HG03378 (cell line): ENCODE measurements at regions not wholly inside any gene's neighbourhood (a gene's known extent, or its start where the extent isn't known, plus 50 kb on each side); places are given as distances from the start of the nearest gene placed in this dataset.

ENCODE experiments used
- ATAC-seq: cut with Tn5 transposase; IDR thresholded peaks from one replicate; pipeline ENCODE4 v1.9.1; 2021; ENCODE audit warnings: mild to moderate bottlenecking, moderate library complexity; ENCODE audit not compliant: unreplicated experiment

DNA sequence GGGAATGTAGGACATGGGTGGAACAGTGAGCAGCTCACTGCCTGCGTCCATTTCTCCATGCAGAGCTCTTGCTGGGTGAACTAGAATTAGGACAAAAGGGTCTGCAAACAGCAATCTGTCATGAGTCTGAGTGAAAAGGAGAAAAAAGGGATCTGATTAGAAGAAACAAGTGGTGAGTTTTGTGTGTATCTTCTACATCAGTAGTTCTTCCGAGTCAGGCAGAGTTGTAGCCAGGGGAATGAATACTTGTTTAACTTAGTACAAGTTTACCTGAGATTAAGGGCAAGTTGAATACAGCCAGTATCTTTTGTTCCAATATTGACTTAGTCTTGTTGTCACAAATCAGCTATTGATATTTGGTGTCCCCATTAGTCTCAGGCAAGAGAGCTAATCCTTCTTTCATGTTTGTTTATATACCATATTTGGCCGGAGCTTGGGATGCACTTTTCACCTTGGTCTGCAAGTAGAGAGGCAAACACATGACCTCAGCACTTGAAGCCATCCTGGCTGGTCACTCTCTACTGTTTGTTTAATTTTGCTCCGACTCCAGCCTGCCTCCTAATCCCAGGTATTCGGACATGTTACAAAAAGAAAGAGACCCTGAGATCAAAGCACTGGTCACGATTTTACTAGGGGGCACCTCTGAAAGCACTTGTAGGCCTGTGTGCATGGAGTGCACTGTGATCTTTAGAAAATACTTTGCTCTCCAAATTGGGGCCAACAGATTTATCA, 211.0 kb upstream of the NT5C1B start:
- ATAC-seq, result no peak

DNA sequence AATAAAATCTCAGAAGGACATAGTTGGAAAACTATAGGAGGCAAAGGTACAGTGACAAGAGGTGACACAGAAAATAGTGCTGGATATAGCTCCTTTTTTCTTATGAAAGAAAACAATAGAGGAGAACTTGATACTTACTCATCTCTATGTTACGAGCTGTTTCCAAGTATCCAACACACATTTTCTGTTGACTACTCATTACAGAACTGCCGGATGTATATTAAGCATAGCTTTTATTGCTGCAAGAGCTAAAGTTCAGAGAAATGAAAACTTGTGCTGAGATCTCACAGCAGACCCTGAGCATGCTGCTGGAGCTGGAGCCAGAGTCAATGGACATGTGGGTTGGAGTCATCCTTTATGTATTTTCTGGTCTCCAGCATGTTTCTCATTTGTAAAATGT, 210.0 kb upstream of the NT5C1B start:
- no peak for ATAC-seq

DNA sequence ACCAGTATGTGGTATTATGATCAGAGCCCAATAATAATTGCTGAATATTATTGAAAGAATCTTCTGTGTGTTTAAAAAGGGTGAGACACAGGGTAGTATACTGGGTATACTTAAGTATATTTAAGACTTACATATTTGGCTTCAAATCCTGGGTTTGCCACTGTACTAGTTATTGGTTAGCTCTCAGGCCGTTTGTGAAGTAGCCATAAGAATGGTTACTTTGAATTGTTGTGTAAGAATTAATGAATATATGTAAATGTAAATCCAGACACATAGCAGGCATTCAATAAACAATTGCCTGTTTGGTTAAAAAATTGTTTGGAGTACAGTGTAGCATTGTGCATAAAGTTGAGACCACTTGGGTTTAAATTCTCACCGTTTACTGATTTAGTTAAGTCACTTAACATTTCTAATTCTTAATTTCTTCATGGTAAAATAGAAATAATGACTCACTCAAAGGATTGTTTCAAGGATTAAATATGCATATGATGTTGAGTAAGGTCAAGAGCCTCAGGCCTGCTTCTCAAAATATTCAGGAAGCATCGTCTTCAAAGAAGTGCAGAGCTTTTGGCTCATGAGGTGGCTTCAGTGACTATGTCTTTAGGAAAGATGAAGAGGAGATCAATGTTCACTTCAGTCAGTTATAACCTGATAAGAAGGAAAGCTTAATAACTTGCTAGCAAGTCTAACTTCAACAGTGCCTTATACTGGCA, 207.9 kb upstream of the NT5C1B start:
- no peak for ATAC-seq

DNA sequence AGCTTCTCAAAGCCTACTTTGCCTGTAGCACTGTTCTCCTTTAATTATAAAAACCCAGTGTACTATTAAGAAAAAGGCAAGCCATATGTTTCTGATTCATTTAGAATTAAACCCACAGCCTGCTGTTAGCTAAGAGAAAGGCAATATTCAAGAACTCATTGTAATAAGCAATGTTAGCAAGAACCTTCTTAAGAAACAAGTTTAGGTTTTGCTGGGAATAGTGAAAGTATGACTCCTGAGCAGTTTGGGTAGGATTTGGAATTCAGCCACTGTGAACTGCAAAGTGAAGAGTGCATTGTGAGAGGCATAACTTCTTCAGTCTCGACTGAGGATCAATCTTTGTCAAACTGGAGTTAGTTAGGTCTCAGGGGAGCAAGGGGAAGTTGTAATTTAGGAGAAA, 206.5 kb upstream of the NT5C1B start:
- ATAC-seq, result no peak

DNA sequence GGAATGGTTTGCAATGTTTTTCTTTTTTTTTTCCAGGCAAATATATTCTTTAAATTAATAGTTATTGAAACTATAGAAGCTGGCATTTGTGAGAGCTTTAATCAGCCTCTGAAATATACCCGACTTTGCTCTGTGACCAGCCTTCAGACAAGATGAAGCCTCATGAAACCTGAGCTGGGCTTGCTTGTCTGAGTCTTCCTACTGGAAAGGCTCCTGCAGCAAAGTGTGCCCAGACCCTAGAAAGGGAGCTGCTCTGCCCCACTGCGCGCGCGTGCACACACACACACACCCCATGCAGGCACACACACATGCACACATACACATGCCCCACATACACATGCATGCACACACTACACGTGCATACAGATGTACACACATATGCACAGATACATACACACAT, 203.3 kb upstream of the NT5C1B start:
- ATAC-seq, result no peak

DNA sequence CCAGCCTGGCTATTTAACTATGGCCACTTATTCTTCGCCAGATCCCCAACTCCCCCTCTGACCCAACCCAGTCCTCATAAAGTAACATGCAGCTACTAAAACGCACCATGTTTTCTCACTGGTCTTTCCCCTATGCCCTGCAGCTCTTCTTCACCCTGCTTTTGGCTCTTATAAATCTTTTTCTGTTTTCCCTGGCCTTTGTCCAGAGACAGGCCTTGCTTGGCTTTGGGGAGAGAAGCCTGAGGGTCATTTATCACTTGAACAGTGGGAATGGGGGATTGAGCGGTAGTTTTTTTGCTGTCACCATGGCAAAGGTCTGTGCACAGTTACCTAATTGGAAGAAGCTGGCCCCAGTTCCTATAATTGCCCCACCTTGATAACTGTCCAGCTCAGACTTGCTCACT, 202.9 kb upstream of the NT5C1B start:
- ATAC-seq, result no peak

DNA sequence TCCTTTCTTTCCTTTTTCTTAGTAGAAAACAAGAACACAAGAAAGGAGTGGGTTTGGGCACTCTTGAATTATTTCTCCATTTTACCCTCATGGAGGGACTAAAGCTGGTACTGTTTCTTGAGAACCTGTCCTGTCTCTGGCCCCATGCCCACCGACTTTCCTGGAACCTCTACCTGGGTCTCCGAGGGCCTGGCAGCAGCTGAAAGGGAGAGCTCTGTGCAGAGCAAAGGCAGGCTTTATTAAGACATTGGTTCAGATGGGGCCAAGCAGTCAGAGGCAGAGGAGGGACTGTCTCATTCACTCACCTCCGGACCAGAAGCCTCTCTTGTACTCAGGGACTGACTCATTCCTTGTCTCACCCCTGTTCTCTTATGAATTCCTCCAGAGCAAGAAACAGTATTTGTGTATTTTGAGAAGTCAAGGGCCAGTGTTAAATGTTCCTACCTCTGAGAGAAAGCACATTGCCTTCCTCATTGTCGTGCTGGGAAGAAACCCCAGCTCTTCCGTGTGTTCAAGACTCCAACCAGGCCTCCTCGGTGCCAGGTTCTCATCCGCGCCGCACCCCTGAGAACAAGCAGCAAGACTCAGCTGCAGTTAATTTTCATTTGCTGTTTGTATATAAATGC, 201.9 kb upstream of the NT5C1B start:
- ATAC-seq, result no peak

DNA sequence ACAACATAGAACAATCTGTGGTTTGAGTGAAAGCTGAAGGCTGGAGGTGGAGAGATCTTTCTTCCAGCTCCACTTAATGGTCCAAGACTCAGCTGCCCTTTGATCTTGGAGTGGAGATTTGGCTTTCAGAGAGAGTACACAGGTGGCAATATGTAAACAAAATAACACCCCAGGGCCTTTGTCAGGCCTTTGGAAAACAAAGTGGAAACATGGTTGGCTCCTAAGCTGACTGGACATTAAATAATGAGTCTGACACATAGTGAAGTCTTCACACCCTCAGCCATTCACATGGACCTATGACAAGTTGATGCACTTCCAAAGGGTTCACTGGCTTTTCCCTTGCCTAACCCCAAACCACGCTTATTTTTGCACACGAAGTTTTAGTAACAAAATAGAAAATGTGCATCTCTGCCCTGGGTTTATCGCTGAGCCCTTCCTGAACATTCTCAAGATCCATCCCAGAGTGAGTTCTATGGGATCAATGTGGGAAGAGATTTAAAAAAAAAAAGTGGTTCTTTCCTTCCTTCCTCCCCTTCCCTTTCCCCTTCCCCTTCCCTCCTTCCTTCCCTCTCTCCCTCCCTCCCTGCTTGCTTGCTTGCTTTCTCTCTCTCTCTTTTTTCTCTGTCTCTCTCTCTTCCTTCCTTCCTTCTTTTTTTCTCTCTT, 201.3 kb upstream of the NT5C1B start:
- ATAC-seq, result no peak

DNA sequence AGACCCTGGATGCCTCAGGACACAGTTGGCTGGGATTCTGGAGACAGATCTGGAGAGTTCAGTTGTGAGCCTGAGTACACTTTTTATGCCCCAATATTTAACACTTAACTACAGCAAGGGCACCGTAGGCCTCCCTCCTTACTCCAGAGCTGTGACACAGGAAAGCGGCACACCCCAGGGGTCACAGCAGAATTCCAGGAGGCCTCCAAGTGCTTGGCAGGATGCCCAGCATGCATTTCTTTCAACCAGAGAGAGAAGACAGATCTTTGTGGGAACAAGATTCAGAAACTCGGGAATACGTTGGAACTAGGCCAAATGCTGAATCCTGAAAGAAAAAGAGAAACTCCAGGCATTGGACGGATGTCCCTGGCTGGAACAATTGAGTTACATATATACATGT, 199.2 kb upstream of the NT5C1B start:
- ATAC-seq, result no peak

DNA sequence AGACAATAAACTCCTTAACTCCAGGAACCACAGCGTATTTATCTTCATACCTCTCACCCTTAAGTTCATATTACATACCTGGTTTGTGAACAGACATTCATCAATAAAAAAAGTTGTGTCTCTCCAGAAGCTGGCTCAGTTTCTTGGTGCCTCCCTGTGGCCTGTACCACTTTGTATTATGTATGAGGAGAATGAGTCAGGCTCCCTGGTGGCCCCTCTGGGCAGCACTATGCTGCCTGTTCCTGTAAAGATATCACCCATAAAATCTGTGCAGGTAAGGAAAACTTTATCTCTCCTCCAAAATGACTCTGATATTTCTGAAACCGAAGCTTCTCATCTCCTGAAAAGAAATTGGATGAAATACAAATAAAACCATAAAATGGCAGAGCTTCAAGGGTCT, 198.4 kb upstream of the NT5C1B start:
- no peak for ATAC-seq

DNA sequence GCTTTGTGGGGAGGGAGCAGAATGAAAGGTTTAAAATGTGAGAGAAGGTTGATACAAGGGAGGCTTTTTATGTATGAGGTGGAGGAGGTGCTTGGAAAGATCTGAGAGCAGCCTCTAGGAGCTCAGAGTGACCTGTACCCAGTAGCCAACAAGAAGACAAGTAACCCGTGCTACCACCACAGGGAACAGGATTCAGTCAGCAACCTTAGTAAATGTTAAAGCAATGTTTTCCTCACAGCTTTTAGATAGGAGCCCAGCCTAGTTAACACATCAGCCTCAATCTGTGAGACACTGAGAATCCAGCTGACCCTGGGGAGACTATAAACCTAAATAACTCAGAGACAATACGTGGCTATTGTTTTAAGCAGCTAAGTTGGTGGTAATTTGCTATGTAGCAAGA, 194.9 kb upstream of the NT5C1B start:
- ATAC-seq, result no peak

DNA sequence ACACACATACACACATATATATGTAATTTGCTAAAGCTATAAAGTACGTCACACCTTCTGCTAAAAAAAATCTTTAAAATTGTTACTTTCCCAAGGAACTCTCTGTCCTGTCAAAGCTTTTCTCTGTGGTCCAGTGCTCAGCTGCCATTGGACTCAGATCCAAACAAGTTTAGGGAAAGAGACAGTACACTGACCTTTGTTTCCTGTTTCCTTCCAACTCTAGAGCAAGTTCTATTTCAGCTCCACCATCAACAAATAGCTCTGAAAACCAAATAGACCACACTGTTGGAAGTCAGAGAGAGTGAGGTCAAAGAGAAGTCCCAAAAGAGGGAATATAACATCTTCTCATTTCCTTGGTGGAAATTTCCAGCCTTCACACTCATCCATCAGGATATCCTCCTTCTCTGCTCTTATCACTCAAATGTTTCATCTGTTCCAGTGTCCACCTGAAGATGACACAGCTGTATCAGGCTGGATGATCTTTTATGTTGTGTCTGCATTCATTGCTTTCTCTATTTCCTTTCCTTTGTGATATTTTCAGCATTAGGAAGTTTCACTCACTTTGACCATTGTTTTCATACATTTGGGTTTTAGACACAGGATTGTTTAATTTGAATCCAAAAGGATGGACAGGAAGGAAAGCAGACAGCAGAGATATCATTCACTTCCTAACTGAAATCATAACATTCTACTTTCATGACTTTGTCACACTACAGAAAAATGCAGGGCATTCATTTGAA, 192.3 kb upstream of the NT5C1B start:
- ATAC-seq, result no peak

DNA sequence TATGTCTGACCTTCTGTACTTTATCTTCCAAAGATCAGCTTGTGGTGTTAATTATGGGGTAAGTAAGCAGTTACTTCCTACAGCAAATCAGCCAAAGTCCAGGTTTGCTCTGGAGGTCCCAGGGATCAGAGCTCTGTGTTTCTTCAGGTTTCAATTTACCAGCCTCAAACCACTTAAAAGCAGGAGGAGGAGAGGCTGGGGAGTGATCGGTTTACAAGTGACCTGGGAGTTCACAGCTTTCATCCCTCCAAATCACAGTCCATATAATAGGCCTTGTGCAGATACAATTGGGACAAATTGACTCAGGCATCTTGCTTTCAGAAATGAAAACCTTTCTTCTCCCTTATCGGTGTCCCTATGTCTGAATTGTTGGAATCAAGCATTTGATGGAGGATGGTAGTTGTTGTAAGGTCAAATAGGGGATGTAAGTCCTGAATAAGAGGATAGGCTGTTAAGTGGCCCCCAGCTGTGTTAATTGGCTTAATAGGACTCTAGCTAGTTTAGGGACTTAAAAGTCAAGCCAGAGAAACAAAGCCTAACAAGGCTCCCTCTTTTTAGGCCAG, 188.0 kb upstream of the NT5C1B start:
- no peak for ATAC-seq

DNA sequence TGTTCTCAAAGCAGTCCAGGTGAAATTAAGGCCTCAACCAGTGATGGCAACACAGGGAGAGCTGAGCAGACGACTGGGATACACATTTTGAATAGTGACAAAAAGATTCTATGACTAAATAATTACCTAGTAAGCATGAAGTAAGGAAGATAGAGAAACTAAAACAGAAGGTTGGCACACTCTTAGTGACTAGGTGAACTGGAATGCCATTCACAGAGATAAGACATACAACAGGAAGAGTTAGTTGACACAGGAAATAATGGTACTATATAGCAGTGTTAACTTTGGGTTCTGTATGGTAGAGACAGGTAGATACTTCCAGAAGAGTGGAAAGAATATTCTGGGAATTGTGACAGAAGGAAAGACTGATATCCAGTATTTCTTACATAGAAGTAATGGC, 181.8 kb upstream of the NT5C1B start:
- no peak for ATAC-seq

DNA sequence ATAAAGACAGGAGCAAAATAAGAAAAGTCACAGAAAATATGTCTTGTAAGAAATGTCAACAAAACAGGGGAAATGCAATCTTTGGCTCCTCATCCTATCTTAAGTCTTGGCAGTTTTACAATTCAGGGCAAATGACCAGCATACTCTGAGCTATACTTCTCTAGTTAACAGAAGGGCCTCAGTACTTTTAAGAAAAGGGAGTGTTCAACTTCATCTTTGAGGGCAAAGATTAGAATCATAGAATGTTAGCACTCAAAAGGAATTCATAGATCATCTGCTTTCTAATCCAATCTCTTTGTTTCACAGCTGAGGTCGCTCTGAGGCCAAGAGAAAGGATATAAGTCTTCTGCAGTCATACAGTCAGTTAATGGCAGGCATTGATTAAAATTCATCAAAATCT, 174.0 kb upstream of the NT5C1B start:
- no peak for ATAC-seq

DNA sequence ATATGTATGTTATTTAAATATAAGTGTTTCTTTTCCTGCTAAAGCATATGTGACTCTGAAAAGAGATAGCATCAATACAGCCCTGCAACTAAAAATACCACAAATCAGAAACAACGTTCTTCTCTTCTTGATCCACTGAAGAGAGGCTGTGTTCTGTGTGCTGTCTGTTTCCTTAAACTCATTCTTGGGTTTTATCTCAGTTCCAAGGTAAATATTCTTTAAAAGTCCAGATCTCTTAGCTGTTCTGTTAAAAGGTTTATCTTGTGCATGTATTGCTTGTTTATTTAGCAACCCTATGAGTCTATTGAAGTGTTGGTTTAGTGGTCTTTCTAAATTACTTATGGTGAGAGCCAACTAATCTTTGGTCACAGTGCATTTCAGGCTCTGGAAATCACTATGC, 173.3 kb upstream of the NT5C1B start:
- ATAC-seq, result no peak

DNA sequence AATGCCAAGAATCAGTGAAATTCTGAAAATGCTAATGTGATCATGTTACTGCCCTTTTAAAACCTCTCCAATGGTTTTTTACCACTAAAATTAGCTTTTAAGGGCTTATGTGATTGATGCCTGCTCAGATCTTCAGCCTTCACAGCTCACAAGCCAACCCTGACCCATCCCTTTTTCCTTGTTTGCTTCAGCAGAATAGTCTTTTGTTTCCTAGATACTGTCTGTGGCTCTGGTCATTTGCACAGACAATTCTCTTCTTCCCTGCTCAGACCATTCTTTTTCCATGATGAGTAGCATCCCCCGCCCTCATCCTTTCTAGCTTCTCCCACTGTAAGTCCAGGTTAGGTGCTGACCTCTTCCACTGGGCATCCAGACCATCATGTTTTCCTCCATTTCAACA, 164.9 kb upstream of the NT5C1B start:
- no peak for ATAC-seq

DNA sequence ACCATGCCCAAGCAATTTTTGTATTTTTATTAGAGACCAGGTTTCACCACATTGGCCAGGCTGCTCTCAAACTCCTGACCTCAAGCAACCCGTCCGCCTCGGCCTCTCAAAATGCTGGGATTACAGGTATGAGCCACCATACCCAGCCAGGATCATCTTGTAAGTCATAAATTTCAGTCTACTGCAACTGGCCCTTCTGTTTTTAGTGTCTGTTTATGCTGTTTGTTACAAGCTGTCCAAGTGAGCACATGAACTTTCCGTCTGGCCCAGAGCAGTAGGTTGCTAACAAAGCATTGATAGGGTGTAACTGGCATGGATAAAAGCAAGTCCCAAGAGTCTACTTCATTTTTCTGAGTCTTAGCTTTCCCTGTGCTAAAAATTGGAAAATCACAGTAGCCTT, 164.4 kb upstream of the NT5C1B start:
- no peak for ATAC-seq

DNA sequence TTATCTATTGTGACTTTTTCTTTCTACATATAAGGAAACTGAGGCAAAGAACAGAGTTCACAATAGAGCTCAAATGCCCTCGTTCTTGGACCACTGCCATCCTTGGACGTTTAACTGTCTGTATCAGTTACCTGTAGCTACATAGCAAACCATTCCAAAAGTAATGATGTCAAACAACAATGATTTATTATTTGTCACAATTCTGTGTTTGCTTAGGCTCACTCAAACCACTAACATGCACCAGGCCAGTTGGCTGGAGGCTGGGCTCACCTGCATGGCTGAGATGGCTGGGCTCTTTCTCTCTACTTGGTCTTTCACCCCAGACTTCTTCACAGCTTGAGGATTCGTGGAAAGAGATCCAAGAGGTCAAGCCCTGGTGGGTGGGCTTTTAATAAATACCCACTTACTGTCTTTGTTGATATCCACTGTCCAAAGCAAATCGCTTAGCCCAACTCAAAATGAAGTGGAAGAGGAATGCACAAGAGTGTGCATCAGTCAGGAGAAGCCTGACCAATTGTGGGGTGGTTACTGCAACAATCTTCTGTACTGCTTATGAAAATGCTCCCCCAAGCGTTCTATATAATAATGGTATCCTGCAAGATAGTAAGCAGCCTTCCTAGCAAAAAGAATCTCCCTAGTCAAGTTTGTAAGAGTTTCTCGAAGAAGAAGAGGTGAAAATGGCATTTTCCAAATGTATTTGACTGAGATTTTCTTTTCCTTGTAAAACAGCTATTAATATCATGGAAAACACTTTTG, 163.5 kb upstream of the NT5C1B start:
- no peak for ATAC-seq

DNA sequence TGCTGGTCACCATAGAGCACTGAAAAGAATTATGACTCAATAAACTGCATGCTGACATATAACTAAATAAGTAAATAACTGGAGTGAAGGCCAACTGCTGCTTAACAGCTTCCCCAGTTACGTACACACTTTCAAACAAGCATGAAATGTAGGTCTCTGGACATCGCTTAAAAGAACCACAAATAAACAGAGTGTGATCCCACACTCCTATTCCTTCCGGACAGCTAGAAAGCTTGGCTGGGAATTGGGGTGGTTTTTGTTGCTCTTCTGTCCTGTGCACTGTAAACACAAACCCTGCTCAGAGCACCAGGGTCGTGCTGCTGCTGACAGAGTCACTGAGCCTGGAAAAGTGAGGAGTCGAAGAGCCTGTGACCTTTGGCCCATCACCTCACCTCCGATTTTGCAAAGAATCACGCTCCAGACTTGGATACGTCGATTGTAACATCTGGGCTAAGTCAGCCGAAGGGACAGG, 162.7 kb upstream of the NT5C1B start:
- ATAC-seq, result no peak
